GM12878 (cell line): ENCODE measurements at regions not wholly inside any gene's neighbourhood (a gene's known extent, or its start where the extent isn't known, plus 50 kb on each side); places are given as distances from the start of the nearest gene placed in this dataset.

Source experiments
- ATAC-seq: fragments of 200-7000 bp; cut with Tn5 transposase; 3 replicates; pipeline ENCODE4 v1.9.1; 2020; ENCODE audit warnings: mild to moderate bottlenecking, moderate library complexity
- BruUV-seq: library from RNA; stranded (reverse); fragments of 400-500 nt; replicated peaks from 2 replicates; lab custom pipeline; 2021; lab: Mats Ljungman, UMichigan
- CTCF ChIA-PET: fragments of 300-600 bp; sonication (Branson Sonifier 250); formaldehyde crosslinking; extraction: SDS; loops from one replicate; lab custom pipeline; 2021; ENCODE audit warnings: inconsistent platforms; lab: Yijun Ruan, JAX
- POLR2A ChIA-PET: fragments of 350-600 bp; formaldehyde crosslinking; extraction: SDS; loops from one replicate; lab custom pipeline; 2021; ENCODE audit warnings: inconsistent platforms; lab: Charles Lee
- RAD21 ChIA-PET: fragments of 300-600 bp; sonication (Branson Sonifier 250); formaldehyde crosslinking; loops from one replicate; lab custom pipeline; 2023; ENCODE audit warnings: antibody characterized with exemption; ENCODE audit not compliant: unreplicated experiment; lab: Charles Lee
- SMC1A ChIA-PET: fragments of 300-600 bp; sonication (Branson Sonifier 250); formaldehyde crosslinking; loops from one replicate; lab custom pipeline; 2023; ENCODE audit not compliant: unreplicated experiment, uncharacterized antibody; lab: Charles Lee
- DNase-seq: peaks from one replicate; pipeline ENCODE4 v3.0.0-alpha.2; 2011; ENCODE audit warnings: low read depth, low spot score
- FAIRE-seq: peaks from 3 replicates; lab custom pipeline; 2011; peaks lifted over from hg19 to GRCh38; lab: Jason Lieb, UNC
- H2AFZ ChIP-seq: 2 replicates; pipeline ENCODE4 v1.6.0; 2011; ENCODE audit warnings: low read depth, low read length, control low read depth; ENCODE audit not compliant: control insufficient read depth
- H3K27ac ChIP-seq: 2 replicates; pipeline ENCODE4 v1.5.1; 2011; ENCODE audit warnings: control low read depth; ENCODE audit not compliant: control insufficient read depth, insufficient read depth
- H3K27me3 ChIP-seq, 2 experiments: replicated peaks in 1 of 2; 2 replicates each; pipeline versions ENCODE4 v1.6.0 to v1.6.1; 2011; ENCODE audit warnings: low read length in 1 of 2; ENCODE audit not compliant: control insufficient read depth in 2 of 2, insufficient read depth in 2 of 2
- H3K36me3 ChIP-seq, 2 experiments: 2 replicates each; pipeline ENCODE4 v1.5.1; 2011; ENCODE audit warnings: low read length in 1 of 2; ENCODE audit not compliant: control insufficient read depth in 2 of 2, insufficient read depth in 2 of 2
- H3K4me1 ChIP-seq: 2 replicates; pipeline ENCODE4 v1.6.1; 2011; ENCODE audit warnings: mild to moderate bottlenecking, low read length, moderate library complexity, mixed read lengths; ENCODE audit not compliant: control insufficient read depth, insufficient read depth
- H3K4me2 ChIP-seq: 2 replicates; pipeline ENCODE4 v1.6.0; 2011; ENCODE audit warnings: control low read depth; ENCODE audit not compliant: control insufficient read depth, insufficient read depth
- H3K4me3 ChIP-seq: fragments of 200-600 bp; sonication (generic); 2 replicates; pipeline ENCODE4 v1.5.1; 2016
- H3K79me2 ChIP-seq: 2 replicates; pipeline ENCODE4 v1.6.0; 2011; ENCODE audit warnings: low read length; ENCODE audit not compliant: control insufficient read depth, insufficient read depth
- H3K9ac ChIP-seq: 2 replicates; pipeline ENCODE4 v1.8.0; 2011; ENCODE audit warnings: low read length, control low read depth, mixed read lengths; ENCODE audit not compliant: control insufficient read depth, insufficient read depth
- H3K9me3 ChIP-seq: replicated peaks from 3 replicates; pipeline ENCODE4 v1.5.1; 2011; ENCODE audit warnings: mild to moderate bottlenecking, low read length; ENCODE audit not compliant: control insufficient read depth, insufficient read depth
- H4K20me1 ChIP-seq: 2 replicates; pipeline ENCODE4 v1.6.0; 2011; ENCODE audit not compliant: control insufficient read depth, insufficient read depth
- BCL11A ChIP-seq: IDR thresholded peaks from 2 replicates; pipeline ENCODE4 v1.6.1; 2011; ENCODE audit warnings: low read depth, low read length
- CBFB ChIP-seq: IDR thresholded peaks from 2 replicates; pipeline ENCODE4 v1.6.1; 2016; ENCODE audit warnings: antibody characterized with exemption, low read depth
- EP300 ChIP-seq, 2 experiments: fragments of 150-350 bp in 1 of 2; IDR thresholded peaks; 2 replicates each; pipeline ENCODE4 v1.6.1; 2011 to 2012; ENCODE audit warnings: low read depth in 2 of 2, low read length in 2 of 2, borderline replicate concordance in 1 of 2, improper control_type of control experiment in 1 of 2, inconsistent platforms in 1 of 2; ENCODE audit not compliant: control insufficient read depth in 1 of 2
- MTA2 ChIP-seq: fragments of 450-650 bp; IDR thresholded peaks from 2 replicates; pipeline ENCODE4 v1.6.1; 2016; ENCODE audit warnings: low read depth, mild to moderate bottlenecking, moderate library complexity
- NR2C1 ChIP-seq: fragments of 450-650 bp; IDR thresholded peaks from 2 replicates; pipeline ENCODE4 v1.6.1; 2017; ENCODE audit warnings: antibody characterized with exemption, mild to moderate bottlenecking, moderate library complexity
- PML ChIP-seq: IDR thresholded peaks from 2 replicates; pipeline ENCODE4 v1.6.1; 2012; ENCODE audit warnings: low read length, inconsistent platforms
- RBBP5 ChIP-seq: fragments of 200-600 bp; sonication (generic); conservative IDR thresholded peaks from 2 replicates; pipeline ENCODE4 v1.6.1; 2016
- RCOR1 ChIP-seq: conservative IDR thresholded peaks from 2 replicates; pipeline ENCODE4 v1.6.1; 2012; ENCODE audit warnings: low read depth, low read length, improper control_type of control experiment
- SPI1 ChIP-seq: IDR thresholded peaks from 2 replicates; pipeline ENCODE4 v1.6.1; 2011; ENCODE audit warnings: low read depth, mild to moderate bottlenecking, low read length, moderate library complexity, borderline replicate concordance; ENCODE audit not compliant: insufficient read depth
- TAF1 ChIP-seq: IDR thresholded peaks from 2 replicates; pipeline ENCODE4 v1.6.1; 2011; ENCODE audit warnings: mild to moderate bottlenecking, low read depth, low read length, borderline replicate concordance
- WGBS: methylation state at CpG from one replicate; pipeline ENCODE4 v1.1.6; 2016; ENCODE audit warnings: low lambda C conversion rate; ENCODE audit not compliant: insufficient replicate concordance, insufficient coverage; ENCODE audit errors: missing lambda C conversion rate; 5-methylcytosine and 5-hydroxymethylcytosine counted together
- in situ Hi-C: fragments of 300-500 bp; cut with MboI; formaldehyde crosslinking; loops from 9 replicates; pipeline ENCODE4 v1.14.3; 2018; ENCODE audit warnings: mixed read lengths
- intact Hi-C: fragments of 100-400 bp; cut with micrococcal nuclease; formaldehyde crosslinking; loops from one replicate; pipeline ENCODE4 v1.14.2; 2022; ENCODE audit not compliant: unreplicated experiment
- TF ChIP-seq, protein P1 (sequence below): IDR thresholded peaks from 2 replicates; pipeline ENCODE4 v1.6.1; 2011; ENCODE audit warnings: borderline replicate concordance, low read depth, mild to moderate bottlenecking, moderate library complexity, low read length; ENCODE audit not compliant: insufficient read depth, poor library complexity, severe bottlenecking
- TF ChIP-seq, protein P2 (sequence below): fragments of 450-650 bp; IDR thresholded peaks from 2 replicates; pipeline ENCODE4 v1.6.1; 2017; ENCODE audit warnings: mild to moderate bottlenecking

DNA sequence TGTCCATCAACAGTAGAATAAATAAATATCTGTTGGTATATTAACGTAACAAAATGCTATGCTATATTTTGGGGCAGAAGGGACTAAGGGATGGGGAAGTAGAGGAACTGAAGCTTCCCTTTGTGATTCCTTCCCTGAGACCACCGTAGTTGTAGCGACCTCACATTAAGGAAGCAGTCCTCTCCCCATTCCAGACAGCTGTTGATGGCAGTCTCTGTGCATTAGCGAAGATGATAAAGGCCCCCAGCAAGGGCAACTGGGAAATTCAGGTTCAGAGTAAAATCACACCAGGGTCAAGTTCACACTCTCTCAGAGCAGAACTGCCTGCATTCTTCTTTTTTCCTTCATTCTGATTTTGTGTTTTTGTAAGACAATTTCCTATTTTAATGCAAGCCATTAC, 259.0 kb downstream of the MEX3B start (continued):
- TF ChIP-seq, protein P1, sequence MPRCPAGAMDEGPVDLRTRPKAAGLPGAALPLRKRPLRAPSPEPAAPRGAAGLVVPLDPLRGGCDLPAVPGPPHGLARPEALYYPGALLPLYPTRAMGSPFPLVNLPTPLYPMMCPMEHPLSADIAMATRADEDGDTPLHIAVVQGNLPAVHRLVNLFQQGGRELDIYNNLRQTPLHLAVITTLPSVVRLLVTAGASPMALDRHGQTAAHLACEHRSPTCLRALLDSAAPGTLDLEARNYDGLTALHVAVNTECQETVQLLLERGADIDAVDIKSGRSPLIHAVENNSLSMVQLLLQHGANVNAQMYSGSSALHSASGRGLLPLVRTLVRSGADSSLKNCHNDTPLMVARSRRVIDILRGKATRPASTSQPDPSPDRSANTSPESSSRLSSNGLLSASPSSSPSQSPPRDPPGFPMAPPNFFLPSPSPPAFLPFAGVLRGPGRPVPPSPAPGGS = no peak
- TF ChIP-seq, protein P2, sequence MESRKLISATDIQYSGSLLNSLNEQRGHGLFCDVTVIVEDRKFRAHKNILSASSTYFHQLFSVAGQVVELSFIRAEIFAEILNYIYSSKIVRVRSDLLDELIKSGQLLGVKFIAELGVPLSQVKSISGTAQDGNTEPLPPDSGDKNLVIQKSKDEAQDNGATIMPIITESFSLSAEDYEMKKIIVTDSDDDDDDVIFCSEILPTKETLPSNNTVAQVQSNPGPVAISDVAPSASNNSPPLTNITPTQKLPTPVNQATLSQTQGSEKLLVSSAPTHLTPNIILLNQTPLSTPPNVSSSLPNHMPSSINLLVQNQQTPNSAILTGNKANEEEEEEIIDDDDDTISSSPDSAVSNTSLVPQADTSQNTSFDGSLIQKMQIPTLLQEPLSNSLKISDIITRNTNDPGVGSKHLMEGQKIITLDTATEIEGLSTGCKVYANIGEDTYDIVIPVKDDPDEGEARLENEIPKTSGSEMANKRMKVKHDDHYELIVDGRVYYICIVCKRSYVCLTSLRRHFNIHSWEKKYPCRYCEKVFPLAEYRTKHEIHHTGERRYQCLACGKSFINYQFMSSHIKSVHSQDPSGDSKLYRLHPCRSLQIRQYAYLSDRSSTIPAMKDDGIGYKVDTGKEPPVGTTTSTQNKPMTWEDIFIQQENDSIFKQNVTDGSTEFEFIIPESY = no peak
- TF ChIP-seq NR2C1 (no peak), CBFB (no peak), RCOR1 (no peak), TAF1 (no peak)

DNA sequence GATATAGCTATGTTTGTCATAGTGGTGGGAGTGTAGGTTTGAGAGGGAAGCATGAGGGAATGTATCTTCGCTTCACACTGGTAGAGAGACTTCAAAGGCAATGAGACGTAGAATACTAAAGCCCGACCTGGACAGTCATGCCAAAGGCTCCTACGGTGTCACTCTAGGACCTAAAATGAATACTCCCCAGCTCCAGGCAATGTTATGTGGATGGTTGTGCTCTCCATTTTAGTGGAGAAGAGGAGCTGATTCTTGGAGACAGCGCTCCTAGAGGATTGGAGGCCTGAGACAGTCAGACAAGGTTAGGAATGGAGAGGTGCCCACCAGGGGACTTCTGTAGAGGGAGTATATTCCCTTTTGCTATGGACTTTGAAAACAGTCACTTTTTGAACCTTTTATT, 260.1 kb downstream of the MEX3B start:
- CTCF ChIA-PET = interaction anchor here (0.8 kb wide), 1 partner anchor 167 kb away, joined by 4 read pairs; no protein-coding TSS in a partner anchor

More for the DNA sequence above, 260.1 kb downstream of the MEX3B start:
- no peak overlapping the region for H3K4me2 ChIP-seq
- 32% methylated on average over 5 of the region's 5 CpGs for WGBS
- no peaks in the 10 kb centered on the region for H4K20me1 ChIP-seq
- no peaks in the 10 kb centered on the region for H3K4me1 ChIP-seq
- FAIRE-seq = no peak
- TF ChIP-seq BCL11A (no peak), SPI1 (no peak), RBBP5 (no peak), EP300 (IDR thresholded peaks at IDR 0.05; ENCODE audit: borderline replicate concordance in 1 of 2, control insufficient read depth in 1 of 2, low read depth in 2 of 2, low read length in 2 of 2) (no peak), MTA2 (no peak), PML (no peak)
- TF ChIP-seq, all 136 proteins: peak for 0
- DNase-seq (no peak), ATAC-seq (no peak)
- Histone ChIP-seq H3K79me2 (no peaks in the 10 kb centered on the region), H3K4me3 (no peak overlapping the region), H3K36me3 (no peaks in the 10 kb centered on the region), H3K27ac (no peak overlapping the region), H3K9me3 (no peaks in the 10 kb centered on the region), H3K27me3 (no peaks in the 10 kb centered on the region; a peak in 1 of 4 replicates), H2AFZ (no peak overlapping the region), H3K9ac (no peak overlapping the region)
- RAD21 ChIA-PET = no interaction called here
- POLR2A ChIA-PET = no interaction called here
- SMC1A ChIA-PET = no interaction called here
- BruUV-seq = no TSS peak
- intact Hi-C loops (no loop called here), in situ Hi-C loops (no loop called here)
